DND-41 (cell line): ENCODE measurements at regions not wholly inside any gene's neighbourhood (a gene's known extent, or its start where the extent isn't known, plus 50 kb on each side); places are given as distances from the start of the nearest gene placed in this dataset.

Source experiments
- EZH2 ChIP-seq: IDR thresholded peaks from 3 replicates; pipeline ENCODE4 v1.6.1; 2012; ENCODE audit warnings: borderline replicate concordance, low read depth, mild to moderate bottlenecking, moderate library complexity, low read length, inconsistent platforms; ENCODE audit not compliant: severe bottlenecking
- TF ChIP-seq, protein P1 (sequence below): IDR thresholded peaks from 2 replicates; pipeline ENCODE4 v1.5.1; 2012; ENCODE audit warnings: borderline replicate concordance, low read length, moderate library complexity, mild to moderate bottlenecking; ENCODE audit not compliant: poor library complexity, severe bottlenecking; ENCODE audit errors: extremely low read depth

DNA sequence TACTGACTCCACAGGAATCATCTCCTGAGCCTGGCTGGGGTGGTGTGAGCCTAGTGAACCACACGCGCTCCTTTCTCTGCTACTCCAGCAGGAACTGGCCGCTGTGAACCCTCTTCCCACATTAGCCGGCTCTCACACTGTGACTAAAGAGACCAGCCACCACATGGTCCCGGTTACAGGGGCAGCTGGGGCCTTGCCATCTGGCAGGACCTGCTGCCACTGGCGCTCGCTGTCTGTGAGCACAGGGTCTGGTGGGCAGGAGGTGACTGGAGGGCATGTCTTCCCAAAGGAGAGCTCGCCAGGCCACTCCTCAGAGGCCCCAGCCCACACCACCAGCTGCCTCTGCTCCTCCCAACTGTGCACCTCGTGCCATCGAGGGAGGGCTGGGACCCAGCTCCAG lies 99.3 kb downstream of the SINHCAF start:
- TF ChIP-seq, protein P1, sequence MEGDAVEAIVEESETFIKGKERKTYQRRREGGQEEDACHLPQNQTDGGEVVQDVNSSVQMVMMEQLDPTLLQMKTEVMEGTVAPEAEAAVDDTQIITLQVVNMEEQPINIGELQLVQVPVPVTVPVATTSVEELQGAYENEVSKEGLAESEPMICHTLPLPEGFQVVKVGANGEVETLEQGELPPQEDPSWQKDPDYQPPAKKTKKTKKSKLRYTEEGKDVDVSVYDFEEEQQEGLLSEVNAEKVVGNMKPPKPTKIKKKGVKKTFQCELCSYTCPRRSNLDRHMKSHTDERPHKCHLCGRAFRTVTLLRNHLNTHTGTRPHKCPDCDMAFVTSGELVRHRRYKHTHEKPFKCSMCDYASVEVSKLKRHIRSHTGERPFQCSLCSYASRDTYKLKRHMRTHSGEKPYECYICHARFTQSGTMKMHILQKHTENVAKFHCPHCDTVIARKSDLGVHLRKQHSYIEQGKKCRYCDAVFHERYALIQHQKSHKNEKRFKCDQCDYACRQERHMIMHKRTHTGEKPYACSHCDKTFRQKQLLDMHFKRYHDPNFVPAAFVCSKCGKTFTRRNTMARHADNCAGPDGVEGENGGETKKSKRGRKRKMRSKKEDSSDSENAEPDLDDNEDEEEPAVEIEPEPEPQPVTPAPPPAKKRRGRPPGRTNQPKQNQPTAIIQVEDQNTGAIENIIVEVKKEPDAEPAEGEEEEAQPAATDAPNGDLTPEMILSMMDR: no peak
- no peak for TF ChIP-seq EZH2
